Natural killer cell treated with Interleukin-12 subunit alpha and Interleukin-12 subunit beta and Interleukin-15 and Interleukin-18, amount 100 ng/mL, for 72 hours (primary cell): ENCODE measurements at regions not wholly inside any gene's neighbourhood (a gene's known extent, or its start where the extent isn't known, plus 50 kb on each side); places are given as distances from the start of the nearest gene placed in this dataset.

Source experiments
- ATAC-seq, 2 donors: fragments of 150-1000 bp; cut with Tn5 transposase in 1 of 2; sonication (Bioruptor Pico), chemical (Tn5 transposase) in 1 of 2; 2 replicates each; pipeline ENCODE4 v1.10.0; 2021
- DNase-seq: peaks from one replicate; pipeline ENCODE4 v3.0.0; 2022; ENCODE audit warnings: low spot score
- H3K27ac Mint-ChIP-seq, 2 donors: 1 replicate in 1 of 2; 2 replicates in 1 of 2; pipeline ENCODE4 v1.8.0; 2022; ENCODE audit warnings: mixed read lengths in 2 of 2, mild to moderate bottlenecking in 1 of 2, moderate library complexity in 1 of 2
- H3K27me3 Mint-ChIP-seq, 2 donors: 1 replicate in 1 of 2; 2 replicates in 1 of 2; pipeline ENCODE4 v1.8.0; 2022; ENCODE audit warnings: mixed read lengths in 2 of 2
- H3K36me3 Mint-ChIP-seq: one replicate; pipeline ENCODE4 v1.8.0; 2022; ENCODE audit warnings: mixed read lengths
- H3K4me1 Mint-ChIP-seq, 2 donors: 1 replicate in 1 of 2; 2 replicates in 1 of 2; pipeline ENCODE4 v1.8.0; 2022; ENCODE audit warnings: low read depth in 2 of 2, mixed read lengths in 2 of 2, mild to moderate bottlenecking in 1 of 2
- H3K4me3 Mint-ChIP-seq: one replicate; pipeline ENCODE4 v1.8.0; 2022; ENCODE audit warnings: mixed read lengths
- H3K9me3 Mint-ChIP-seq: 2 replicates; pipeline ENCODE4 v1.8.0; 2022; ENCODE audit warnings: mixed read lengths

GRCh38 chr6:84425971-84426705, 198.7 kb upstream of the CEP162 start:
- Mint-ChIP-seq H3K36me3 (no peaks in the 10 kb centered on the region), H3K4me3 (no peak overlapping the region), H3K27me3 (peaks cover 0 to 5% of the 10 kb centered on the region in 2 donors), H3K9me3 (no peaks in the 10 kb centered on the region), H3K4me1 (no peaks in the 10 kb centered on the region), H3K27ac (no peak overlapping the region)
- DNase-seq (no peak), ATAC-seq (no peak)

DNA sequence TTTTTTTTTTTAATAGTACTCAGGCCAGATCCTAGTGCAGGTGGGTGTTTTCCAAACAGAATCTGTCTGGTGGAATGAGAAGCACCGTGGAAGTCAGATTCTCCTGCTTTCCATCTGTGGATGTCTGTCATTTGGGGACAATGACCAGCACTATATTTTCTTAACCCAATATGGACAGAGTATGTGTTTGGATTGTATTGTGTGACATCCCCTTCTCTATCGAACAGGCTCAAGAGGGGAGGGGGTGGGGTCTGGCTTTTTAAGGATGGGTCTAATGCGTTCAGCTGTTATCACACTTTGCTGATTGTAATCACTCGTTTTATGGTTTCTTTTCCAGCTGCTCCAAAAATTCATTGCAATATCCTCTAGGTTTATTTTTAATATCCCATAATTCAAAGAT, 197.5 kb upstream of the CEP162 start:
- Mint-ChIP-seq H3K27ac (no peak overlapping the region), H3K4me1 (no peaks in the 10 kb centered on the region), H3K9me3 (no peaks in the 10 kb centered on the region), H3K27me3 (peaks cover 0 to 5% of the 10 kb centered on the region in 2 donors), H3K36me3 (no peaks in the 10 kb centered on the region), H3K4me3 (no peak overlapping the region)
- no peak for ATAC-seq
- DNase-seq: no peak

GRCh38 chr6:84422380-84422968, 195.0 kb upstream of the CEP162 start:
- Mint-ChIP-seq H3K9me3 (peaks cover 2% of the 10 kb centered on the region), H3K27me3 (peaks cover 0 to 5% of the 10 kb centered on the region in 2 donors), H3K27ac (no peak overlapping the region), H3K4me3 (no peak overlapping the region), H3K36me3 (no peaks in the 10 kb centered on the region), H3K4me1 (no peaks in the 10 kb centered on the region)
- no peak for DNase-seq
- no peak for ATAC-seq

DNA sequence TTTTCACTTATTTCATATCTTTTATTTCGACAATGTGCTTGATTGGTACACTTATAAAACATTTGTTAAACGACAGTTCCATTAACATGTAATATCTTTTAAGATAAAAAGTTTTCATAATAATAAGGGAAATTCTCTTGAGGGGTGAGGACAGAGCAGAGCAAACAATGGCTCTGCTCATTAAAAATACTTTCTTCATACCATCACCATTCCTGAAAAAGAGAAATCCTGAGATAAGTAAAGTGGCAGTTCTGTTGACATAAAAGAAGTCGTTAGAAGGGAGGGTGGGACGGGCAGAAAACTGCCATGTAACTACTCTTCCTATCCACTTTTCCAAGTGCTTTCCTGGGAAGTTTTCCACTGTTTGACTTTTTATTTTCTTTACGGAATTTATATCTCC, 193.6 kb upstream of the CEP162 start:
- Mint-ChIP-seq H3K27me3 (peaks cover 0 to 3% of the 10 kb centered on the region in 2 donors), H3K4me1 (no peaks in the 10 kb centered on the region), H3K4me3 (no peak overlapping the region), H3K36me3 (no peaks in the 10 kb centered on the region), H3K9me3 (peaks cover 2% of the 10 kb centered on the region), H3K27ac (no peak overlapping the region)
- DNase-seq (no peak), ATAC-seq (no peak)

DNA sequence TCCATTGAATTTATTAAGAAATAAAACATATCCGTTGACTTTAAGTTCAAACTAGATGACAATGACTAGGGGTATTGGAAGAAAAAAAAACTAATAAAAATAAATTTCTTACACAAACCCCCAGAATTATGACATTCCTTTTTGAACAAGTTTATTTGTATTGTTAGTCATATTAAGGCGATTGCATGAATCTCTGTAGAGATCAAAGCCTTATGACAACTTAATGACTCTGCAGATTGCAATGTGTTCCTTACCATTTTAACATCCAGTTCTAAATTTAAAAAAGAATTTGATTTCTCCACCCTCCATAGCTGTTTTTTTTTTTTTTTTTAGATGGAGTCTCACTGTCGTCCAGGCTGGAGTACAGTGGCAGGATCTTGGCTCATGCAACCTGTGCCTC, 189.8 kb upstream of the CEP162 start:
- Mint-ChIP-seq H3K9me3 (peaks cover 5% of the 10 kb centered on the region), H3K36me3 (no peaks in the 10 kb centered on the region), H3K27ac (no peak overlapping the region), H3K4me1 (no peaks in the 10 kb centered on the region), H3K27me3 (peaks cover 0 to 5% of the 10 kb centered on the region in 2 donors), H3K4me3 (no peak overlapping the region)
- DNase-seq (no peak), ATAC-seq (no peak)

- Mint-ChIP-seq H3K4me3 (no peak overlapping the region), H3K4me1 (no peaks in the 10 kb centered on the region), H3K9me3 (peaks cover 5% of the 10 kb centered on the region), H3K27ac (no peak overlapping the region), H3K36me3 (no peaks in the 10 kb centered on the region), H3K27me3 (peaks cover 0 to 2% of the 10 kb centered on the region in 2 donors)
- no peak for ATAC-seq
- DNase-seq: no peak
Observed at GRCh38 chr6:84416043-84416657, 188.7 kb upstream of the CEP162 start.

DNA sequence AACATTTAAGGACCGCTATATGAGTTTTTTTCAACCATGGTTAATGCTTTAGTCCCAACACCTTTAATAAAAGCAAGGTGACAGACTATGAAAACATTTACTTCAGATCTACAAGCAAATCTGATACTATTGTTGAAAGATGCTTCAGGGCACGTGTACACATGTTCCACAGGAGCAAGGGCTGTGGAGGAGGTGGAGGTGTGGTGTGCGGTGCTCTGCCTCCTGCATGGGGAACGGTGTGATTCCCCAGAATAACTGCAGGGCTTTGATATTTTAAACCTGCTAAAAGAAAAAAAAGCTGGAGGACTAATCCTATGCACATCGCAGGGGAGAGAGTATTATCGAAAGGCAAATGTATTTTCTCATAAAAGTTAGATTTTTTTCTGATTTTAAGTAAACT, 188.1 kb upstream of the CEP162 start:
- H3K36me3 Mint-ChIP-seq: no peaks in the 10 kb centered on the region
- H3K4me3 Mint-ChIP-seq: no peak overlapping the region

GRCh38 chr6:84415068-84415467, 187.6 kb upstream of the CEP162 start:
- H3K36me3 Mint-ChIP-seq: no peaks in the 10 kb centered on the region
- no peaks in the 10 kb centered on the region for H3K4me1 Mint-ChIP-seq

More for the DNA sequence above, 188.1 kb upstream of the CEP162 start:
- Mint-ChIP-seq H3K27me3 (peaks cover 0 to 2% of the 10 kb centered on the region in 2 donors), H3K4me1 (no peaks in the 10 kb centered on the region), H3K27ac (no peak overlapping the region), H3K9me3 (peaks cover 5% of the 10 kb centered on the region)
- no peak for DNase-seq
- ATAC-seq: no peak

DNA sequence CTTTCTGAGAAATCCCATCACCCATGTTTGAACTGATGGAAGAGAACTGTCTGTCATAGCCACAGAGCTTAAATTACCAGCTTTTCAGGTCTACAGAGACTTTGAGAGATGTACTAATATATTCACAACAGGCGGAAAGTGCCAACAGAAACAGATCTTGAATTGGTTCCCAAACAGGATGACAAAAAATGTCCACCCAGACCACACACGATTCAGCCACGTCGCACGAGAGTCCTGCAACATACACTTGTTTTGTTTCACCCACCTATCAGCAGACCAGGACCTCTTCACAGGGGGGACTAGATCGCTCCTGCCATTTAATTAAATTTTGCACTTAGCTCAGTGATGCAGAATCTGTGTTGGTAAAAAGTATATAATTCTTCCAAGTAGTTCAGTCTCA, 187.1 kb upstream of the CEP162 start:
- ATAC-seq: no peak
- peaks cover 0 to 2% of the 10 kb centered on the region in 2 donors for H3K27me3 Mint-ChIP-seq
- no peak overlapping the region for H3K4me3 Mint-ChIP-seq
- H3K27ac Mint-ChIP-seq: no peak overlapping the region
- no peaks in the 10 kb centered on the region for H3K4me1 Mint-ChIP-seq
- peaks cover 5% of the 10 kb centered on the region for H3K9me3 Mint-ChIP-seq
- no peak for DNase-seq
- H3K36me3 Mint-ChIP-seq: no peaks in the 10 kb centered on the region

More at GRCh38 chr6:84415068-84415467, 187.6 kb upstream of the CEP162 start:
- H3K27me3 Mint-ChIP-seq: peaks cover 0 to 2% of the 10 kb centered on the region in 2 donors
- ATAC-seq (no peak), DNase-seq (no peak)
- H3K27ac Mint-ChIP-seq: no peak overlapping the region
- peaks cover 5% of the 10 kb centered on the region for H3K9me3 Mint-ChIP-seq
- no peak overlapping the region for H3K4me3 Mint-ChIP-seq

- ATAC-seq (no peak), DNase-seq (no peak)
- no peak overlapping the region for H3K4me3 Mint-ChIP-seq
- no peaks in the 10 kb centered on the region for H3K4me1 Mint-ChIP-seq
- H3K9me3 Mint-ChIP-seq: peaks cover 6% of the 10 kb centered on the region
- peaks cover 0 to 2% of the 10 kb centered on the region in 2 donors for H3K27me3 Mint-ChIP-seq
- H3K27ac Mint-ChIP-seq: no peak overlapping the region
- H3K36me3 Mint-ChIP-seq: no peaks in the 10 kb centered on the region
Observed at GRCh38 chr6:84411060-84411629, 183.7 kb upstream of the CEP162 start.

- peaks cover 6% of the 10 kb centered on the region for H3K9me3 Mint-ChIP-seq
- H3K36me3 Mint-ChIP-seq: no peaks in the 10 kb centered on the region
- H3K4me1 Mint-ChIP-seq: no peaks in the 10 kb centered on the region
- ATAC-seq (no peak), DNase-seq (no peak)
- H3K27me3 Mint-ChIP-seq: no peaks in the 10 kb centered on the region
- H3K27ac Mint-ChIP-seq: no peak overlapping the region
- H3K4me3 Mint-ChIP-seq: no peak overlapping the region
Observed at GRCh38 chr6:84409911-84410310, 182.5 kb upstream of the CEP162 start.

DNA sequence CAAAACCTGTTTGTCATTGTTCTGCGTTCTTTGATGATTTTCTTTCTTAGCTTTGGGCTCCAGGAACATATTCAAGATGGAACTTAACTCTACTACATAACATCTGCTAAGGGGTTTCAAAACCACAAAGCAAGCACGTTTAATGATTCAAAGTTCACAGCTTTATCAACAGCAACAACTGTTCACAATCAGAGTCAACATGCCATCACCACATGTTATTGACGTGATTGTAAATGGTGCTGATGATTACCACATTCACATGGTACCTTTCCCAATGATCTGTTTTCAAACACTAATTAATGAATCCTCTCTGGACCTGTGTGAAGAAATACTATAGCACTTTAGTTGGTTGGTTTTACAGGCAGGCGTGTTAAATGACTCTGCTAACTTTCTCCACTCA, 180.6 kb upstream of the CEP162 start:
- no peak for ATAC-seq
- DNase-seq: no peak
- H3K27ac Mint-ChIP-seq: no peak overlapping the region
- no peak overlapping the region for H3K4me3 Mint-ChIP-seq
- H3K9me3 Mint-ChIP-seq: peaks cover 3% of the 10 kb centered on the region
- H3K36me3 Mint-ChIP-seq: no peaks in the 10 kb centered on the region
- H3K27me3 Mint-ChIP-seq: no peaks in the 10 kb centered on the region
- H3K4me1 Mint-ChIP-seq: no peaks in the 10 kb centered on the region

- Mint-ChIP-seq H3K36me3 (no peaks in the 10 kb centered on the region), H3K4me3 (no peak overlapping the region), H3K27me3 (no peaks in the 10 kb centered on the region), H3K9me3 (peaks cover 3% of the 10 kb centered on the region), H3K4me1 (no peaks in the 10 kb centered on the region), H3K27ac (no peak overlapping the region)
- DNase-seq (no peak), ATAC-seq (no peak)
Observed at GRCh38 chr6:84403545-84403944, 176.1 kb upstream of the CEP162 start.

DNA sequence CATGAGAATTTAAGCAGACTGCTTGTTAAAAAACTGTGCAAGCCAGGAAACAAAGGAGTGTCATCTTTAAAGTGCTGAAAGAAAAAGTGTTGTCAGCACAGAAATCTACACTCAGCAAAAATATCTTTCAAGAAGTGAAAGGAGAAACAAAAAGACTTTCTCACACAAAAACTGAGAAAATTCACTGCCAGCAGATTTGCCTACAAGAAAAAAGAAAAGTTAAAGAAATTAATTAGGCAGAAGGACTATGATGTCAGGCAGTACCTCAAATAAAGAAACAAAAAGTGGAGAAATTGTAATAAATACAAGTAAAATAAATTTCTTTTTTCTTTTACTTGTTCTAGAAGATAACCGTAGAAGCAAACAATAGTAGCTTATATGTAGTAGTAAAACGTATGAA, 171.6 kb upstream of the CEP162 start:
- Mint-ChIP-seq H3K9me3 (peaks cover 3% of the 10 kb centered on the region), H3K27me3 (no peaks in the 10 kb centered on the region), H3K4me1 (no peaks in the 10 kb centered on the region), H3K4me3 (no peak overlapping the region), H3K27ac (no peak overlapping the region), H3K36me3 (no peaks in the 10 kb centered on the region)
- DNase-seq (no peak), ATAC-seq (no peak)
